ENCODE measurements at regions not wholly inside any gene's neighbourhood (a gene's known extent, or its start where the extent isn't known, plus 50 kb on each side); places are given as distances from the start of the nearest gene placed in this dataset.

GRCh38 chr9:108012886-108013665 lies 523.5 kb upstream of the KLF4 start:
- H3K27me3 ChIP-seq, result no peaks in the 10 kb centered on the region
- H3K9me3 ChIP-seq, result no peaks in the 10 kb centered on the region
- DNase-seq, result no peak
- H3K4me3 ChIP-seq, result no peak overlapping the region
- no peak for TF ChIP-seq CTCF (IDR thresholded peaks at IDR 0.05)
- no peaks in the 10 kb centered on the region for H3K4me1 ChIP-seq
- H3K27ac ChIP-seq, result no peak overlapping the region
- intact Hi-C loops (cut with DNase I; ENCODE audit: low total_unique reads), result no loop called here
- no peaks in the 10 kb centered on the region for H3K36me3 ChIP-seq

- intact Hi-C loops (cut with DNase I; ENCODE audit: low total_unique reads), result no loop called here
- H3K27me3 ChIP-seq, result no peaks in the 10 kb centered on the region
- DNase-seq, result no peak
- H3K4me3 ChIP-seq, result no peak overlapping the region
- H3K9me3 ChIP-seq, result no peaks in the 10 kb centered on the region
- no peaks in the 10 kb centered on the region for H3K4me1 ChIP-seq
- H3K36me3 ChIP-seq, result no peaks in the 10 kb centered on the region
- TF ChIP-seq CTCF (IDR thresholded peaks at IDR 0.05), result no peak
- no peak overlapping the region for H3K27ac ChIP-seq
These were observed 522.8 kb upstream of the KLF4 start for GRCh38 chr9:108012405-108012804.

- no peaks in the 10 kb centered on the region for H3K4me1 ChIP-seq
- H3K27ac ChIP-seq, result no peak overlapping the region
- no peak for DNase-seq
- H3K4me3 ChIP-seq, result no peak overlapping the region
- no peaks in the 10 kb centered on the region for H3K27me3 ChIP-seq
- no peaks in the 10 kb centered on the region for H3K36me3 ChIP-seq
- intact Hi-C loops (cut with DNase I; ENCODE audit: low total_unique reads), result no loop called here
- TF ChIP-seq CTCF (IDR thresholded peaks at IDR 0.05), result no peak
- H3K9me3 ChIP-seq, result no peaks in the 10 kb centered on the region
These were observed 514.0 kb upstream of the KLF4 start for GRCh38 chr9:108003526-108003925.

- no peak for TF ChIP-seq CTCF (IDR thresholded peaks at IDR 0.05)
- H3K27ac ChIP-seq, result no peak overlapping the region
- no peaks in the 10 kb centered on the region for H3K36me3 ChIP-seq
- no peaks in the 10 kb centered on the region for H3K4me1 ChIP-seq
- no peaks in the 10 kb centered on the region for H3K9me3 ChIP-seq
- H3K4me3 ChIP-seq, result no peak overlapping the region
- intact Hi-C loops (cut with DNase I; ENCODE audit: low total_unique reads), result no loop called here
- DNase-seq, result peak in 1 of 2 donors; percentile 46
- no peaks in the 10 kb centered on the region for H3K27me3 ChIP-seq
These were observed 512.9 kb upstream of the KLF4 start for GRCh38 chr9:108002371-108002956.

- Histone ChIP-seq H3K36me3 (no peaks in the 10 kb centered on the region), H3K27ac (no peak overlapping the region), H3K4me1 (no peaks in the 10 kb centered on the region), H3K4me3 (no peak overlapping the region), H3K9me3 (no peaks in the 10 kb centered on the region), H3K27me3 (no peaks in the 10 kb centered on the region)
- no peak for DNase-seq
- intact Hi-C loops (cut with DNase I; ENCODE audit: low total_unique reads), result no loop called here
- no peak for TF ChIP-seq CTCF (IDR thresholded peaks at IDR 0.05)
These were observed 511.7 kb upstream of the KLF4 start for GRCh38 chr9:108001237-108001636.
